ENCODE measurements at regions not wholly inside any gene's neighbourhood (a gene's known extent, or its start where the extent isn't known, plus 50 kb on each side); places are given as distances from the start of the nearest gene placed in this dataset.

- no peak for DNase-seq (ENCODE audit: low spot score)
- no peak overlapping the region for H3K4me3 Mint-ChIP-seq (ENCODE audit: unreplicated experiment)
- no peak for TF ChIP-seq CTCF (IDR thresholded peaks at IDR 0.05; ENCODE audit: unreplicated experiment)
- H3K4me1 Mint-ChIP-seq (ENCODE audit: unreplicated experiment): no peaks in the 10 kb centered on the region
- H3K27me3 Mint-ChIP-seq (ENCODE audit: unreplicated experiment): peaks cover 4% of the 10 kb centered on the region
- H3K9me3 Mint-ChIP-seq (ENCODE audit: unreplicated experiment): no peaks in the 10 kb centered on the region
- H3K36me3 Mint-ChIP-seq (ENCODE audit: low read depth, unreplicated experiment): peaks cover 23% of the 10 kb centered on the region
- H3K27ac Mint-ChIP-seq (ENCODE audit: unreplicated experiment): no peak overlapping the region
Observed at GRCh38 chr4:122252584-122252983, 100.5 kb downstream of the BLTP1 start.

GRCh38 chr4:122259849-122260248, 107.7 kb downstream of the BLTP1 start:
- no peaks in the 10 kb centered on the region for H3K9me3 Mint-ChIP-seq (ENCODE audit: unreplicated experiment)
- H3K4me3 Mint-ChIP-seq (ENCODE audit: unreplicated experiment): no peak overlapping the region
- H3K27me3 Mint-ChIP-seq (ENCODE audit: unreplicated experiment): peaks cover 1% of the 10 kb centered on the region
- no peak overlapping the region for H3K27ac Mint-ChIP-seq (ENCODE audit: unreplicated experiment)
- no peak for DNase-seq (ENCODE audit: low spot score)
- no peaks in the 10 kb centered on the region for H3K4me1 Mint-ChIP-seq (ENCODE audit: unreplicated experiment)
- no peak for TF ChIP-seq CTCF (IDR thresholded peaks at IDR 0.05; ENCODE audit: unreplicated experiment)
- H3K36me3 Mint-ChIP-seq (ENCODE audit: low read depth, unreplicated experiment): peaks cover 18% of the 10 kb centered on the region

GRCh38 chr4:122276359-122276758, 102.5 kb upstream of the ADAD1 start:
- Mint-ChIP-seq H3K36me3 (ENCODE audit: low read depth, unreplicated experiment) (peaks cover 5% of the 10 kb centered on the region), H3K9me3 (ENCODE audit: unreplicated experiment) (no peaks in the 10 kb centered on the region), H3K27me3 (ENCODE audit: unreplicated experiment) (no peaks in the 10 kb centered on the region), H3K4me3 (ENCODE audit: unreplicated experiment) (no peak overlapping the region), H3K4me1 (ENCODE audit: unreplicated experiment) (no peaks in the 10 kb centered on the region), H3K27ac (ENCODE audit: unreplicated experiment) (no peak overlapping the region)
- no peak for TF ChIP-seq CTCF (IDR thresholded peaks at IDR 0.05; ENCODE audit: unreplicated experiment)
- DNase-seq (ENCODE audit: low spot score): no peak

GRCh38 chr4:122278976-122279375, 99.8 kb upstream of the ADAD1 start:
- H3K36me3 Mint-ChIP-seq (ENCODE audit: low read depth, unreplicated experiment): peaks cover 5% of the 10 kb centered on the region
- H3K27ac Mint-ChIP-seq (ENCODE audit: unreplicated experiment): no peak overlapping the region
- H3K4me3 Mint-ChIP-seq (ENCODE audit: unreplicated experiment): no peak overlapping the region
- no peaks in the 10 kb centered on the region for H3K9me3 Mint-ChIP-seq (ENCODE audit: unreplicated experiment)
- no peak for TF ChIP-seq CTCF (IDR thresholded peaks at IDR 0.05; ENCODE audit: unreplicated experiment)
- DNase-seq (ENCODE audit: low spot score): no peak
- H3K27me3 Mint-ChIP-seq (ENCODE audit: unreplicated experiment): no peaks in the 10 kb centered on the region
- H3K4me1 Mint-ChIP-seq (ENCODE audit: unreplicated experiment): no peaks in the 10 kb centered on the region

- no peaks in the 10 kb centered on the region for H3K27me3 Mint-ChIP-seq (ENCODE audit: unreplicated experiment)
- no peaks in the 10 kb centered on the region for H3K4me1 Mint-ChIP-seq (ENCODE audit: unreplicated experiment)
- DNase-seq (ENCODE audit: low spot score): no peak
- no peak for TF ChIP-seq CTCF (IDR thresholded peaks at IDR 0.05; ENCODE audit: unreplicated experiment)
- H3K4me3 Mint-ChIP-seq (ENCODE audit: unreplicated experiment): no peak overlapping the region
- H3K9me3 Mint-ChIP-seq (ENCODE audit: unreplicated experiment): no peaks in the 10 kb centered on the region
- no peak overlapping the region for H3K27ac Mint-ChIP-seq (ENCODE audit: unreplicated experiment)
- peaks cover 5% of the 10 kb centered on the region for H3K36me3 Mint-ChIP-seq (ENCODE audit: low read depth, unreplicated experiment)
Observed at GRCh38 chr4:122279670-122280069, 99.1 kb upstream of the ADAD1 start.
